ENCODE measurements at regions not wholly inside any gene's neighbourhood (a gene's known extent, or its start where the extent isn't known, plus 50 kb on each side); places are given as distances from the start of the nearest gene placed in this dataset.

DNA sequence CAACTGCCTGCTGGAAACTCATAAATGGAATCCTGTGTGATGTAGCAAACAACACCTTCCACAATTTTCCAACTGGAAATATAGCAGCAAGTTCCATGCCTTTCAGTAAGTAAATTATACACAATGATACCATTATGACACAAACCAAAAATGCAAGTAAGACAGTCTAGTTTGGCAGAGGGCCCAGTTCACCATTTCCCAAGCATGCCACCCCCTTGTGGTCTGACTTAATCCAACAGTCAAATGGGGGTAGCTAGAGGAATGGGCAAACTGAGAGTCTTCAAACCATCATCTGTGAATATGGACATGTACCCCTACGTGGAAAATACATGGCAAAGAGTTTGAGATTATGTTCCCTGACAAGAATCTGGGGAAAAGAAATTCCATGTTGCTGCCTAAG lies 137.6 kb upstream of the VWC2 start:
- TF ChIP-seq, protein P1, sequence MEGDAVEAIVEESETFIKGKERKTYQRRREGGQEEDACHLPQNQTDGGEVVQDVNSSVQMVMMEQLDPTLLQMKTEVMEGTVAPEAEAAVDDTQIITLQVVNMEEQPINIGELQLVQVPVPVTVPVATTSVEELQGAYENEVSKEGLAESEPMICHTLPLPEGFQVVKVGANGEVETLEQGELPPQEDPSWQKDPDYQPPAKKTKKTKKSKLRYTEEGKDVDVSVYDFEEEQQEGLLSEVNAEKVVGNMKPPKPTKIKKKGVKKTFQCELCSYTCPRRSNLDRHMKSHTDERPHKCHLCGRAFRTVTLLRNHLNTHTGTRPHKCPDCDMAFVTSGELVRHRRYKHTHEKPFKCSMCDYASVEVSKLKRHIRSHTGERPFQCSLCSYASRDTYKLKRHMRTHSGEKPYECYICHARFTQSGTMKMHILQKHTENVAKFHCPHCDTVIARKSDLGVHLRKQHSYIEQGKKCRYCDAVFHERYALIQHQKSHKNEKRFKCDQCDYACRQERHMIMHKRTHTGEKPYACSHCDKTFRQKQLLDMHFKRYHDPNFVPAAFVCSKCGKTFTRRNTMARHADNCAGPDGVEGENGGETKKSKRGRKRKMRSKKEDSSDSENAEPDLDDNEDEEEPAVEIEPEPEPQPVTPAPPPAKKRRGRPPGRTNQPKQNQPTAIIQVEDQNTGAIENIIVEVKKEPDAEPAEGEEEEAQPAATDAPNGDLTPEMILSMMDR (IDR thresholded peaks at IDR 0.05), result no peak
- Mint-ChIP-seq H3K9me3 (no peaks in the 10 kb centered on the region), H3K27me3 (ENCODE audit: low read depth, poor library complexity) (no peaks in the 10 kb centered on the region), H3K27ac (no peak overlapping the region), H3K4me3 (no peak overlapping the region), H3K4me1 (no peaks in the 10 kb centered on the region), H3K36me3 (ENCODE audit: low read depth) (no peaks in the 10 kb centered on the region)
- no peak for DNase-seq

GRCh38 chr7:49636400-49636799 lies 137.0 kb upstream of the VWC2 start:
- Mint-ChIP-seq H3K27me3 (ENCODE audit: low read depth, poor library complexity) (no peaks in the 10 kb centered on the region), H3K9me3 (no peaks in the 10 kb centered on the region), H3K27ac (no peak overlapping the region), H3K4me1 (no peaks in the 10 kb centered on the region), H3K36me3 (ENCODE audit: low read depth) (no peaks in the 10 kb centered on the region), H3K4me3 (no peak overlapping the region)
- TF ChIP-seq, protein P1 (IDR thresholded peaks at IDR 0.05), result no peak
- DNase-seq, result no peak

DNA sequence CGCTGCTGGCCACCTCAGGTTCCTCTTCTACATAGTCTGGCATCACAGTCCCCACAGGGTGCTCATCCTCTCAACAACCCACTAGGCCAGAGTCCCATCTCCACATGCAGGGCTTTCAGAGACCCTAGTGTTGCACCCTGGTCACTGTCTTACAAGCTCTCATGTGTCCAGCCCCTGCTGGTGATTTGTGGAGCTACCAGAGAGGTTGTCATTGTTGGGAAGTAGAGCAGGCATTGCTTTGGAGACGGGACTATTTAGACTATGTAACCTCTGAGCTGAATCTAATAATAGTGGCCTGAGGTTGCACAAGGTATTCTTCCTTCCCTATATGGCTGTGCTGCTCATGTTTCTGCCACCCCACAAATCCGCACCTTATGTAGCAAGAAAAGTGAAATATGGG lies 135.3 kb upstream of the VWC2 start:
- no peaks in the 10 kb centered on the region for H3K4me1 Mint-ChIP-seq
- H3K4me3 Mint-ChIP-seq, result no peak overlapping the region
- no peaks in the 10 kb centered on the region for H3K27me3 Mint-ChIP-seq (ENCODE audit: low read depth, poor library complexity)
- TF ChIP-seq, protein P1 (IDR thresholded peaks at IDR 0.05), result no peak
- no peak overlapping the region for H3K27ac Mint-ChIP-seq
- no peaks in the 10 kb centered on the region for H3K36me3 Mint-ChIP-seq (ENCODE audit: low read depth)
- H3K9me3 Mint-ChIP-seq, result no peaks in the 10 kb centered on the region
- no peak for DNase-seq

GRCh38 chr7:49639068-49639593 lies 134.3 kb upstream of the VWC2 start:
- Mint-ChIP-seq H3K27me3 (ENCODE audit: low read depth, poor library complexity) (no peaks in the 10 kb centered on the region), H3K9me3 (no peaks in the 10 kb centered on the region), H3K36me3 (ENCODE audit: low read depth) (no peaks in the 10 kb centered on the region), H3K27ac (no peak overlapping the region), H3K4me3 (no peak overlapping the region), H3K4me1 (peaks cover 2% of the 10 kb centered on the region)
- no peak for DNase-seq
- TF ChIP-seq, protein P1 (IDR thresholded peaks at IDR 0.05), result no peak

DNA sequence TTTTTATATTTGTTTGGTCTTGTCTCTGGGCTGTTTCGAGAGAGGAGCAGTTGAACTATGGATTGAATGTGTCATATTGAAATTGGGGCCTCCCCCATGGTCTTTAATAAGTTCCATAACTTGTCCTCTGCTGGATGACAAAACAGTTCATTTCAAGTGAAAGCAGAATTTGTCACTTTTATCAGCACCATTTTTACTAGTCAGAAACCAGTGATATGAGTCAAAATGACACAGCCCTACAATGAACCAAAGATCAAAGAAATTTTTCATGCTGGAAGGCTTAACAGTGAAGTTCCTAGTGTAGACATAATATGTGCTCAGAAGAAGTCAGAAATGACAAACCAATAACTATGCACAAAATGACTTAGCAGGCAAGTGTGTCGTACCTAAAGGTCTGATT lies 133.6 kb upstream of the VWC2 start:
- Mint-ChIP-seq H3K27ac (no peak overlapping the region), H3K27me3 (ENCODE audit: low read depth, poor library complexity) (no peaks in the 10 kb centered on the region), H3K4me1 (peaks cover 5% of the 10 kb centered on the region), H3K9me3 (no peaks in the 10 kb centered on the region), H3K4me3 (no peak overlapping the region), H3K36me3 (ENCODE audit: low read depth) (no peaks in the 10 kb centered on the region)
- TF ChIP-seq, protein P1 (IDR thresholded peaks at IDR 0.05), result no peak
- DNase-seq, result no peak

GRCh38 chr7:49643321-49643720 lies 130.1 kb upstream of the VWC2 start:
- no peaks in the 10 kb centered on the region for H3K36me3 Mint-ChIP-seq (ENCODE audit: low read depth)
- DNase-seq, result peak; percentile 8
- no peak overlapping the region for H3K27ac Mint-ChIP-seq
- H3K4me1 Mint-ChIP-seq, result peaks cover 5% of the 10 kb centered on the region
- no peak overlapping the region for H3K4me3 Mint-ChIP-seq
- H3K27me3 Mint-ChIP-seq (ENCODE audit: low read depth, poor library complexity), result peaks cover 4% of the 10 kb centered on the region
- no peaks in the 10 kb centered on the region for H3K9me3 Mint-ChIP-seq
- TF ChIP-seq, protein P1 (IDR thresholded peaks at IDR 0.05), result no peak
